ENCODE measurements at regions not wholly inside any gene's neighbourhood (a gene's known extent, or its start where the extent isn't known, plus 50 kb on each side); places are given as distances from the start of the nearest gene placed in this dataset.

DNA sequence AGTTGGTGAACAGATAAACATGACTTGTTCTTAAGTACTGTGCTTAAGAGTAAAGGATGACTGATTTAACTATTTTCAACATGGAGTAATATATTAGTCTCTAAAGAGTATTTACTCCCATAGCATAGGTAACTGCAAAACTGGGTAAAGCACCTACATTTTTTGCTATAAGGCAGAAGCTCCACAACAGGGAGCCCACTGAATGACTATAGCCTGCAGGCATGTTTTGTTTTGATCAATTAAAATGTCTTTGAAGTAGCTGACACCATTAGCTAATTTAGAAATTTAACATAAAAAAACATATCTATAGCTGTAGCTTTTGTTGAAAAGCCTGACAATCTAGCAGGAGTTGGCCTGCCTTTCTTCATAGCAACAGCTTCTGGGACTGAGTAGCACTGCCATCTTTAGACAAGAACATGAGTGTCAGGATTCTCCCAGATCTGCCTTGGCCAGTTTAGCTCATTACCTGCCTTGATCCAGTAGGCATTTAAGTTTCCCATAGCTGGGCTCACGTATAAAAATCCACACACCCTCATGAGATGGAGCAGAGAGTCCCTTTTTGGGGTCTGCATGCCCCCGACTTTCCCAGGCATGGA, 1935.1 kb upstream of the PIK3C3 start (continued):
- TF ChIP-seq, protein P1, sequence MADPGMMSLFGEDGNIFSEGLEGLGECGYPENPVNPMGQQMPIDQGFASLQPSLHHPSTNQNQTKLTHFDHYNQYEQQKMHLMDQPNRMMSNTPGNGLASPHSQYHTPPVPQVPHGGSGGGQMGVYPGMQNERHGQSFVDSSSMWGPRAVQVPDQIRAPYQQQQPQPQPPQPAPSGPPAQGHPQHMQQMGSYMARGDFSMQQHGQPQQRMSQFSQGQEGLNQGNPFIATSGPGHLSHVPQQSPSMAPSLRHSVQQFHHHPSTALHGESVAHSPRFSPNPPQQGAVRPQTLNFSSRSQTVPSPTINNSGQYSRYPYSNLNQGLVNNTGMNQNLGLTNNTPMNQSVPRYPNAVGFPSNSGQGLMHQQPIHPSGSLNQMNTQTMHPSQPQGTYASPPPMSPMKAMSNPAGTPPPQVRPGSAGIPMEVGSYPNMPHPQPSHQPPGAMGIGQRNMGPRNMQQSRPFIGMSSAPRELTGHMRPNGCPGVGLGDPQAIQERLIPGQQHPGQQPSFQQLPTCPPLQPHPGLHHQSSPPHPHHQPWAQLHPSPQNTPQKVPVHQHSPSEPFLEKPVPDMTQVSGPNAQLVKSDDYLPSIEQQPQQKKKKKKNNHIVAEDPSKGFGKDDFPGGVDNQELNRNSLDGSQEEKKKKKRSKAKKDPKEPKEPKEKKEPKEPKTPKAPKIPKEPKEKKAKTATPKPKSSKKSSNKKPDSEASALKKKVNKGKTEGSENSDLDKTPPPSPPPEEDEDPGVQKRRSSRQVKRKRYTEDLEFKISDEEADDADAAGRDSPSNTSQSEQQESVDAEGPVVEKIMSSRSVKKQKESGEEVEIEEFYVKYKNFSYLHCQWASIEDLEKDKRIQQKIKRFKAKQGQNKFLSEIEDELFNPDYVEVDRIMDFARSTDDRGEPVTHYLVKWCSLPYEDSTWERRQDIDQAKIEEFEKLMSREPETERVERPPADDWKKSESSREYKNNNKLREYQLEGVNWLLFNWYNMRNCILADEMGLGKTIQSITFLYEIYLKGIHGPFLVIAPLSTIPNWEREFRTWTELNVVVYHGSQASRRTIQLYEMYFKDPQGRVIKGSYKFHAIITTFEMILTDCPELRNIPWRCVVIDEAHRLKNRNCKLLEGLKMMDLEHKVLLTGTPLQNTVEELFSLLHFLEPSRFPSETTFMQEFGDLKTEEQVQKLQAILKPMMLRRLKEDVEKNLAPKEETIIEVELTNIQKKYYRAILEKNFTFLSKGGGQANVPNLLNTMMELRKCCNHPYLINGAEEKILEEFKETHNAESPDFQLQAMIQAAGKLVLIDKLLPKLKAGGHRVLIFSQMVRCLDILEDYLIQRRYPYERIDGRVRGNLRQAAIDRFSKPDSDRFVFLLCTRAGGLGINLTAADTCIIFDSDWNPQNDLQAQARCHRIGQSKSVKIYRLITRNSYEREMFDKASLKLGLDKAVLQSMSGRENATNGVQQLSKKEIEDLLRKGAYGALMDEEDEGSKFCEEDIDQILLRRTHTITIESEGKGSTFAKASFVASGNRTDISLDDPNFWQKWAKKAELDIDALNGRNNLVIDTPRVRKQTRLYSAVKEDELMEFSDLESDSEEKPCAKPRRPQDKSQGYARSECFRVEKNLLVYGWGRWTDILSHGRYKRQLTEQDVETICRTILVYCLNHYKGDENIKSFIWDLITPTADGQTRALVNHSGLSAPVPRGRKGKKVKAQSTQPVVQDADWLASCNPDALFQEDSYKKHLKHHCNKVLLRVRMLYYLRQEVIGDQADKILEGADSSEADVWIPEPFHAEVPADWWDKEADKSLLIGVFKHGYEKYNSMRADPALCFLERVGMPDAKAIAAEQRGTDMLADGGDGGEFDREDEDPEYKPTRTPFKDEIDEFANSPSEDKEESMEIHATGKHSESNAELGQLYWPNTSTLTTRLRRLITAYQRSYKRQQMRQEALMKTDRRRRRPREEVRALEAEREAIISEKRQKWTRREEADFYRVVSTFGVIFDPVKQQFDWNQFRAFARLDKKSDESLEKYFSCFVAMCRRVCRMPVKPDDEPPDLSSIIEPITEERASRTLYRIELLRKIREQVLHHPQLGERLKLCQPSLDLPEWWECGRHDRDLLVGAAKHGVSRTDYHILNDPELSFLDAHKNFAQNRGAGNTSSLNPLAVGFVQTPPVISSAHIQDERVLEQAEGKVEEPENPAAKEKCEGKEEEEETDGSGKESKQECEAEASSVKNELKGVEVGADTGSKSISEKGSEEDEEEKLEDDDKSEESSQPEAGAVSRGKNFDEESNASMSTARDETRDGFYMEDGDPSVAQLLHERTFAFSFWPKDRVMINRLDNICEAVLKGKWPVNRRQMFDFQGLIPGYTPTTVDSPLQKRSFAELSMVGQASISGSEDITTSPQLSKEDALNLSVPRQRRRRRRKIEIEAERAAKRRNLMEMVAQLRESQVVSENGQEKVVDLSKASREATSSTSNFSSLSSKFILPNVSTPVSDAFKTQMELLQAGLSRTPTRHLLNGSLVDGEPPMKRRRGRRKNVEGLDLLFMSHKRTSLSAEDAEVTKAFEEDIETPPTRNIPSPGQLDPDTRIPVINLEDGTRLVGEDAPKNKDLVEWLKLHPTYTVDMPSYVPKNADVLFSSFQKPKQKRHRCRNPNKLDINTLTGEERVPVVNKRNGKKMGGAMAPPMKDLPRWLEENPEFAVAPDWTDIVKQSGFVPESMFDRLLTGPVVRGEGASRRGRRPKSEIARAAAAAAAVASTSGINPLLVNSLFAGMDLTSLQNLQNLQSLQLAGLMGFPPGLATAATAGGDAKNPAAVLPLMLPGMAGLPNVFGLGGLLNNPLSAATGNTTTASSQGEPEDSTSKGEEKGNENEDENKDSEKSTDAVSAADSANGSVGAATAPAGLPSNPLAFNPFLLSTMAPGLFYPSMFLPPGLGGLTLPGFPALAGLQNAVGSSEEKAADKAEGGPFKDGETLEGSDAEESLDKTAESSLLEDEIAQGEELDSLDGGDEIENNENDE (IDR thresholded peaks at IDR 0.05; ENCODE audit: insufficient replicate concordance, low read length) = peak; percentile 54
- no peak for TF ChIP-seq YY1 (IDR thresholded peaks at IDR 0.05; ENCODE audit: low read depth, low read length)

Data from H1 (cell line).